ENCODE measurements at regions not wholly inside any gene's neighbourhood (a gene's known extent, or its start where the extent isn't known, plus 50 kb on each side); places are given as distances from the start of the nearest gene placed in this dataset.

DNA sequence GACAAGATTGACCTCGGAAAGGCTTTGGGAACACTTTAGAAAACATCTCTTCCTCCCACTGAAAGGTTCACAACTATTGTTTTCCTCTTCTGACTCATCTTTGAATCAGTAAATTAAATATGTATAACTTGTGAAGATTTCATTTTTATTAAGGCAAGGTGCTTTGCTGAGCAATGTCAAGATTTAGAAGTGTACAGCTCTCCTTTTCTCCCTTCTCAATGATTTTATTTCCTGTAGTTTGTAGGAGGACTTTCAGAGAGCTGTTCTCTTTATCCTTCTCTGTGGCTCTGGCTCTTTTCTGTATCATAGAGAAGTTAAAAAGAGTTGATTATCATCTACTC lies 594.2 kb downstream of the METTL15 start:
- TF ChIP-seq RAD21 (IDR thresholded peaks at IDR 0.05; ENCODE audit: low read depth) (no peak), EP300 (IDR thresholded peaks at IDR 0.05; ENCODE audit: borderline replicate concordance) (no peak), CEBPB (IDR thresholded peaks at IDR 0.05) (no peak), TAF1 (IDR thresholded peaks at IDR 0.05; ENCODE audit: low read depth) (no peak), TCF12 (IDR thresholded peaks at IDR 0.05; ENCODE audit: low read depth) (no peak), YY1 (IDR thresholded peaks at IDR 0.05; ENCODE audit: low read depth) (no peak), ZBTB7A (IDR thresholded peaks at IDR 0.05; ENCODE audit: low read depth) (no peak)
- TF ChIP-seq, protein P1, sequence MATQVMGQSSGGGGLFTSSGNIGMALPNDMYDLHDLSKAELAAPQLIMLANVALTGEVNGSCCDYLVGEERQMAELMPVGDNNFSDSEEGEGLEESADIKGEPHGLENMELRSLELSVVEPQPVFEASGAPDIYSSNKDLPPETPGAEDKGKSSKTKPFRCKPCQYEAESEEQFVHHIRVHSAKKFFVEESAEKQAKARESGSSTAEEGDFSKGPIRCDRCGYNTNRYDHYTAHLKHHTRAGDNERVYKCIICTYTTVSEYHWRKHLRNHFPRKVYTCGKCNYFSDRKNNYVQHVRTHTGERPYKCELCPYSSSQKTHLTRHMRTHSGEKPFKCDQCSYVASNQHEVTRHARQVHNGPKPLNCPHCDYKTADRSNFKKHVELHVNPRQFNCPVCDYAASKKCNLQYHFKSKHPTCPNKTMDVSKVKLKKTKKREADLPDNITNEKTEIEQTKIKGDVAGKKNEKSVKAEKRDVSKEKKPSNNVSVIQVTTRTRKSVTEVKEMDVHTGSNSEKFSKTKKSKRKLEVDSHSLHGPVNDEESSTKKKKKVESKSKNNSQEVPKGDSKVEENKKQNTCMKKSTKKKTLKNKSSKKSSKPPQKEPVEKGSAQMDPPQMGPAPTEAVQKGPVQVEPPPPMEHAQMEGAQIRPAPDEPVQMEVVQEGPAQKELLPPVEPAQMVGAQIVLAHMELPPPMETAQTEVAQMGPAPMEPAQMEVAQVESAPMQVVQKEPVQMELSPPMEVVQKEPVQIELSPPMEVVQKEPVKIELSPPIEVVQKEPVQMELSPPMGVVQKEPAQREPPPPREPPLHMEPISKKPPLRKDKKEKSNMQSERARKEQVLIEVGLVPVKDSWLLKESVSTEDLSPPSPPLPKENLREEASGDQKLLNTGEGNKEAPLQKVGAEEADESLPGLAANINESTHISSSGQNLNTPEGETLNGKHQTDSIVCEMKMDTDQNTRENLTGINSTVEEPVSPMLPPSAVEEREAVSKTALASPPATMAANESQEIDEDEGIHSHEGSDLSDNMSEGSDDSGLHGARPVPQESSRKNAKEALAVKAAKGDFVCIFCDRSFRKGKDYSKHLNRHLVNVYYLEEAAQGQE (IDR thresholded peaks at IDR 0.05; ENCODE audit: low read depth), result no peak
- TF ChIP-seq, protein P2, sequence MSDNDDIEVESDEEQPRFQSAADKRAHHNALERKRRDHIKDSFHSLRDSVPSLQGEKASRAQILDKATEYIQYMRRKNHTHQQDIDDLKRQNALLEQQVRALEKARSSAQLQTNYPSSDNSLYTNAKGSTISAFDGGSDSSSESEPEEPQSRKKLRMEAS (IDR thresholded peaks at IDR 0.05), result no peak

Measured in Ishikawa (cell line).